Tibial artery (tissue), 4 donors: ENCODE measurements at regions not wholly inside any gene's neighbourhood (a gene's known extent, or its start where the extent isn't known, plus 50 kb on each side); places are given as distances from the start of the nearest gene placed in this dataset.

Experiments used
- DNase-seq, 2 donors: peaks; one replicate each; pipeline ENCODE4 v3.0.0-alpha.2; 2019
- H3K27ac ChIP-seq, 2 donors: fragments of 200-600 bp; sonication (generic) in 1 of 2; 1 replicate in 1 of 2; 2 replicates in 1 of 2; pipeline ENCODE4 v1.5.1; 2018 to 2019; ENCODE audit warnings: mild to moderate bottlenecking in 1 of 2
- H3K27me3 ChIP-seq, 2 donors: fragments of 200-600 bp; sonication (generic) in 1 of 2; one replicate each; pipeline versions ENCODE4 v1.5.1 to v1.6.0; 2016 to 2019
- H3K36me3 ChIP-seq, 3 donors: fragments of 200-600 bp; sonication (generic) in 2 of 3; one replicate each; pipeline ENCODE4 v1.5.1; 2016 to 2019; ENCODE audit warnings: mild to moderate bottlenecking in 2 of 3
- H3K4me1 ChIP-seq, 4 donors: fragments of 200-600 bp; sonication (generic) in 2 of 4; 1 replicate in 3 of 4; 2 replicates in 1 of 4; pipeline ENCODE4 v1.5.1; 2016 to 2019
- H3K4me3 ChIP-seq, 2 donors: fragments of 200-600 bp; sonication (generic) in 1 of 2; 1 replicate in 1 of 2; 2 replicates in 1 of 2; pipeline ENCODE4 v1.5.1; 2018 to 2019; ENCODE audit warnings: mild to moderate bottlenecking in 2 of 2
- H3K9me3 ChIP-seq, 3 donors: fragments of 200-600 bp; sonication (generic) in 1 of 3; one replicate each; pipeline ENCODE4 v1.5.1; 2016 to 2019
- CTCF ChIP-seq, 2 experiments: fragments of 200-600 bp in 1 of 2; fragments of 450-650 bp in 1 of 2; IDR thresholded peaks; one replicate each; pipeline ENCODE4 v1.5.1; 2017 to 2019; ENCODE audit warnings: antibody characterized with exemption in 2 of 2, mild to moderate bottlenecking in 1 of 2, moderate library complexity in 1 of 2
- intact Hi-C: fragments of 100-400 bp; cut with DNase I; formaldehyde crosslinking; loops from one replicate; pipeline ENCODE4 v1.15.0; 2023; ENCODE audit warnings: low total_unique reads

GRCh38 chr4:25487155-25487554, 110.1 kb downstream of the ANAPC4 start:
- H3K9me3 ChIP-seq, result peaks cover 0 to 15% (median 13%) of the 10 kb centered on the region in 3 donors
- no peaks in the 10 kb centered on the region for H3K27me3 ChIP-seq
- no peak for DNase-seq
- intact Hi-C loops, result no loop called here
- no peak overlapping the region for H3K4me3 ChIP-seq
- no peaks in the 10 kb centered on the region for H3K36me3 ChIP-seq
- H3K4me1 ChIP-seq, result no peaks in the 10 kb centered on the region
- TF ChIP-seq CTCF (IDR thresholded peaks at IDR 0.05), result no peak
- no peak overlapping the region for H3K27ac ChIP-seq

GRCh38 chr4:25489253-25489797, 112.3 kb downstream of the ANAPC4 start:
- Histone ChIP-seq H3K27me3 (no peaks in the 10 kb centered on the region), H3K9me3 (peaks cover 0 to 15% (median 13%) of the 10 kb centered on the region in 3 donors), H3K4me1 (no peaks in the 10 kb centered on the region), H3K4me3 (no peak overlapping the region), H3K27ac (no peak overlapping the region), H3K36me3 (no peaks in the 10 kb centered on the region)
- intact Hi-C loops, result no loop called here
- DNase-seq, result no peak
- TF ChIP-seq CTCF (IDR thresholded peaks at IDR 0.05), result no peak

GRCh38 chr4:25493466-25493865, 116.4 kb downstream of the ANAPC4 start:
- no peaks in the 10 kb centered on the region for H3K4me1 ChIP-seq
- intact Hi-C loops, result no loop called here
- H3K27ac ChIP-seq, result no peak overlapping the region

GRCh38 chr4:25494166-25494565, 117.1 kb downstream of the ANAPC4 start:
- no peak for TF ChIP-seq CTCF (IDR thresholded peaks at IDR 0.05)
- Histone ChIP-seq H3K36me3 (no peaks in the 10 kb centered on the region), H3K4me1 (no peaks in the 10 kb centered on the region), H3K9me3 (no peaks in the 10 kb centered on the region), H3K4me3 (no peak overlapping the region), H3K27ac (no peak overlapping the region), H3K27me3 (no peaks in the 10 kb centered on the region)
- no peak for DNase-seq
- intact Hi-C loops, result no loop called here

More at GRCh38 chr4:25493466-25493865, 116.4 kb downstream of the ANAPC4 start:
- DNase-seq, result no peak
- Histone ChIP-seq H3K27me3 (no peaks in the 10 kb centered on the region), H3K4me3 (no peak overlapping the region), H3K9me3 (peaks cover 0 to 1% (median 0%) of the 10 kb centered on the region in 3 donors), H3K36me3 (no peaks in the 10 kb centered on the region)
- TF ChIP-seq CTCF (IDR thresholded peaks at IDR 0.05), result no peak

- no peak for DNase-seq
- H3K27ac ChIP-seq, result no peak overlapping the region
- intact Hi-C loops, result no loop called here
- H3K36me3 ChIP-seq, result no peaks in the 10 kb centered on the region
- no peaks in the 10 kb centered on the region for H3K9me3 ChIP-seq
- H3K4me3 ChIP-seq, result no peak overlapping the region
- no peaks in the 10 kb centered on the region for H3K27me3 ChIP-seq
- TF ChIP-seq CTCF (IDR thresholded peaks at IDR 0.05), result no peak
- H3K4me1 ChIP-seq, result no peaks in the 10 kb centered on the region
These were observed 123.7 kb downstream of the ANAPC4 start for GRCh38 chr4:25500626-25501316.
